H1 (cell line): ENCODE measurements at regions not wholly inside any gene's neighbourhood (a gene's known extent, or its start where the extent isn't known, plus 50 kb on each side); places are given as distances from the start of the nearest gene placed in this dataset.

Experiments used
- CTCF ChIA-PET: fragments of 300-600 bp; sonication (Branson Sonifier 250); formaldehyde crosslinking; loops from one replicate; lab custom pipeline; 2021; ENCODE audit not compliant: partially characterized antibody; lab: Charles Lee
- POLR2A ChIA-PET: fragments of 300-600 bp; sonication (Branson Sonifier 250); formaldehyde crosslinking; loops from one replicate; lab custom pipeline; 2021; ENCODE audit warnings: inconsistent platforms; ENCODE audit not compliant: partially characterized antibody; lab: Charles Lee
- DNase-seq, 2 experiments: peaks; one replicate each; pipeline versions ENCODE4 v3.0.0 to v3.0.0-alpha.2; 2010 to 2022; ENCODE audit warnings: low spot score in 2 of 2, low read depth in 1 of 2, mixed read lengths in 1 of 2
- FAIRE-seq: peaks from 2 replicates; lab custom pipeline; 2011; peaks lifted over from hg19 to GRCh38; lab: Jason Lieb, UNC
- H2AFZ ChIP-seq: 2 replicates; pipeline ENCODE4 v1.8.1; 2012; ENCODE audit warnings: low read length, inconsistent platforms
- H2AK5ac ChIP-seq: 2 replicates; pipeline ENCODE4 v1.6.1; 2013; ENCODE audit warnings: low read depth, low read length
- H2BK120ac ChIP-seq: replicated peaks from 2 replicates; pipeline ENCODE3; 2013; ENCODE audit warnings: low read depth, low read length, inconsistent platforms
- H2BK12ac ChIP-seq: 2 replicates; pipeline ENCODE4 v1.6.1; 2013; ENCODE audit warnings: low read depth, low read length
- H2BK15ac ChIP-seq: 2 replicates; pipeline ENCODE4 v1.6.1; 2013; ENCODE audit warnings: low read length
- H2BK20ac ChIP-seq: 2 replicates; pipeline ENCODE4 v1.6.1; 2013; ENCODE audit warnings: low read length
- H2BK5ac ChIP-seq: 2 replicates; pipeline ENCODE4 v1.6.1; 2013; ENCODE audit warnings: low read depth, low read length
- H3K14ac ChIP-seq: 2 replicates; pipeline ENCODE4 v1.6.1; 2013; ENCODE audit warnings: inconsistent platforms; ENCODE audit not compliant: insufficient read length
- H3K18ac ChIP-seq: 2 replicates; pipeline ENCODE4 v1.6.1; 2013; ENCODE audit warnings: low read length; ENCODE audit errors: extremely low read depth
- H3K23ac ChIP-seq: 2 replicates; pipeline ENCODE4 v1.6.1; 2013; ENCODE audit warnings: inconsistent platforms; ENCODE audit not compliant: insufficient read length
- H3K23me2 ChIP-seq: 2 replicates; pipeline ENCODE4 v1.6.1; 2013; ENCODE audit warnings: low read depth, low read length
- H3K27ac ChIP-seq: 2 replicates; pipeline ENCODE4 v1.6.1; 2011; ENCODE audit warnings: low read depth, low read length, inconsistent platforms
- H3K27me3 ChIP-seq, 4 experiments: replicated peaks in 1 of 4; 1 replicate in 1 of 4; 2 replicates in 3 of 4; pipeline versions ENCODE4 v1.6.1 to v1.8.1; 2011 to 2013; ENCODE audit warnings: low read length in 3 of 4, mild to moderate bottlenecking in 3 of 4, inconsistent platforms in 2 of 4, mixed read lengths in 2 of 4, moderate library complexity in 1 of 4; ENCODE audit not compliant: control insufficient read depth in 3 of 4, insufficient read depth in 3 of 4; ENCODE audit errors: extremely low read depth in 1 of 4
- H3K36me3 ChIP-seq, 4 experiments: 2 replicates each; pipeline versions ENCODE4 v1.6.1 to v1.8.1; 2011 to 2013; ENCODE audit warnings: mild to moderate bottlenecking in 4 of 4, low read length in 3 of 4, moderate library complexity in 2 of 4, control low read depth in 1 of 4, inconsistent platforms in 1 of 4; ENCODE audit not compliant: insufficient read depth in 4 of 4, control insufficient read depth in 2 of 4
- H3K4ac ChIP-seq: replicated peaks from 2 replicates; pipeline ENCODE3; 2013; ENCODE audit warnings: low read length, low read depth, mixed read lengths, inconsistent platforms; ENCODE audit not compliant: insufficient read length
- H3K4me1 ChIP-seq, 4 experiments: replicated peaks in 1 of 4; 1 replicate in 1 of 4; 2 replicates in 3 of 4; pipeline versions ENCODE4 v1.6.1 to v1.8.1; 2011 to 2013; ENCODE audit warnings: low read length in 3 of 4, inconsistent platforms in 2 of 4, mixed read lengths in 1 of 4; ENCODE audit not compliant: insufficient read depth in 4 of 4, control insufficient read depth in 3 of 4
- H3K4me2 ChIP-seq, 2 experiments: 2 replicates each; pipeline versions ENCODE4 v1.6.1 to v1.8.1; 2011 to 2013; ENCODE audit warnings: low read depth in 2 of 2, low read length in 2 of 2, control low read depth in 1 of 2, inconsistent platforms in 1 of 2, mild to moderate bottlenecking in 1 of 2; ENCODE audit not compliant: insufficient read depth in 1 of 2
- H3K4me3 ChIP-seq, 4 experiments: fragments of 200-600, 300-600 bp in 1 of 4; sonication (generic), shearing (Covaris generic), sonication (Bioruptor Twin) in 1 of 4; 2 replicates each; pipeline versions ENCODE4 v1.5.1 to v1.8.1; 2011 to 2016; ENCODE audit warnings: low read length in 4 of 4, low read depth in 3 of 4, control low read depth in 2 of 4, inconsistent platforms in 2 of 4, mild to moderate bottlenecking in 2 of 4, mixed read lengths in 1 of 4, moderate library complexity in 1 of 4; ENCODE audit not compliant: insufficient read depth in 2 of 4; ENCODE audit errors: extremely low read depth in 1 of 4
- H3K56ac ChIP-seq: replicated peaks from 2 replicates; pipeline ENCODE3; 2013; ENCODE audit warnings: low read depth, mild to moderate bottlenecking, mixed read lengths, low read length, inconsistent platforms; ENCODE audit not compliant: insufficient read length
- H3K79me1 ChIP-seq: 2 replicates; pipeline ENCODE4 v1.6.1; 2013; ENCODE audit warnings: low read depth, low read length, control low read depth
- H3K79me2 ChIP-seq, 2 experiments: 2 replicates each; pipeline versions ENCODE4 v1.6.1 to v1.8.1; 2012 to 2013; ENCODE audit warnings: low read length in 2 of 2, mild to moderate bottlenecking in 2 of 2, inconsistent platforms in 1 of 2; ENCODE audit not compliant: insufficient read depth in 2 of 2, control insufficient read depth in 1 of 2
- H3K9ac ChIP-seq, 4 experiments: replicated peaks in 1 of 4; 1 replicate in 1 of 4; 2 replicates in 3 of 4; pipeline versions ENCODE4 v1.6.1 to v1.8.1; 2011 to 2013; ENCODE audit warnings: low read depth in 3 of 4, low read length in 3 of 4, control low read depth in 2 of 4, mild to moderate bottlenecking in 2 of 4, moderate library complexity in 2 of 4, inconsistent platforms in 1 of 4; ENCODE audit errors: extremely low read depth in 1 of 4
- H3K9me3 ChIP-seq, 2 experiments: 2 replicates each; pipeline versions ENCODE4 v1.6.1 to v1.8.1; 2012 to 2013; ENCODE audit warnings: mild to moderate bottlenecking in 2 of 2, moderate library complexity in 2 of 2, control low read depth in 1 of 2, inconsistent platforms in 1 of 2, low read depth in 1 of 2, low read length in 1 of 2, mixed read lengths in 1 of 2; ENCODE audit not compliant: insufficient read depth in 2 of 2
- H4K20me1 ChIP-seq, 2 experiments: replicated peaks in 1 of 2; 2 replicates each; pipeline versions ENCODE3 to v1.8.1; 2011 to 2013; ENCODE audit warnings: inconsistent platforms in 2 of 2, low read length in 2 of 2, mild to moderate bottlenecking in 1 of 2; ENCODE audit not compliant: insufficient read depth in 2 of 2, control insufficient read depth in 1 of 2
- H4K5ac ChIP-seq: 2 replicates; pipeline ENCODE4 v1.6.1; 2013; ENCODE audit warnings: low read length, low read depth, mixed read lengths, inconsistent platforms; ENCODE audit not compliant: insufficient read length
- H4K8ac ChIP-seq: 2 replicates; pipeline ENCODE4 v1.8.0; 2013; ENCODE audit warnings: mild to moderate bottlenecking, moderate library complexity, low read length, inconsistent platforms; ENCODE audit not compliant: insufficient read depth; ENCODE audit errors: extremely low read depth
- H4K91ac ChIP-seq: replicated peaks from 2 replicates; pipeline ENCODE3; 2013; ENCODE audit warnings: low read length, mixed read lengths, inconsistent platforms; ENCODE audit not compliant: insufficient read length
- RBBP5 ChIP-seq: IDR thresholded peaks from 2 replicates; pipeline ENCODE4 v1.7.1; 2012; ENCODE audit warnings: low read depth, mild to moderate bottlenecking, inconsistent platforms, low read length, moderate library complexity, borderline replicate concordance
- SP1 ChIP-seq: IDR thresholded peaks from 2 replicates; pipeline ENCODE4 v1.6.1; 2011; ENCODE audit warnings: low read depth, low read length
- WGBS, 2 experiments: shearing (Covaris generic) in 1 of 2; methylation state at CpG; one replicate each; pipeline versions ENCODE4 v1.1.6 to v1.1.7; 2013 to 2015; ENCODE audit warnings: low lambda C conversion rate in 2 of 2, mixed read lengths in 2 of 2, inconsistent platforms in 1 of 2, low coverage in 1 of 2, missing lambda C conversion rate in 1 of 2; ENCODE audit not compliant: insufficient replicate concordance in 2 of 2, insufficient coverage in 1 of 2, insufficient read length in 1 of 2; ENCODE audit errors: extremely low coverage in 1 of 2, missing lambda C conversion rate in 1 of 2; 5-methylcytosine and 5-hydroxymethylcytosine counted together

DNA sequence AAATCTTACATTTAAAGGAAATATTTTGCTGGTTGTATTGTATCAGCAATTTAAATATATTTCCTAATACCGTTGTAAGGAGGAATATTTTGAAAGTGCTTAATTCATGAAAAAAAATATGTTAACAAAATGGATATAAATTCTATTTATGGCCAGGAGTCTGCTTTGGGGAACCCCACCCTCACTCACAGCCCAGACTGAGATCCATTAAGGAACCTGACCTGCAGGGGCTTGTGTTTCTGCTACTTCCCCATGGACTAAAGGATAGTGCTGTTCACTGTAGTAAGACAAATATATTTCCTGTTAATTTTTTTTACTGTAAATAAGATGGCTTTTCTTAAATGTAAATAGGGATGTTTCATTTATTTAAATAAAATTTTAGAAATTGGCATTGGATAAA is 221.9 kb upstream of the COL3A1 start:
- Histone ChIP-seq H3K36me3 (no peaks in the 10 kb centered on the region), H2BK5ac (no peak overlapping the region), H3K23ac (no peak overlapping the region), H4K91ac (no peak overlapping the region)
- TF ChIP-seq RBBP5, result no peak
- no peak for TF ChIP-seq SP1
- TF ChIP-seq, all 59 proteins: peak for 0
- Histone ChIP-seq H4K5ac (no peak overlapping the region), H2BK20ac (no peak overlapping the region), H2BK15ac (no peak overlapping the region), H3K79me1 (no peaks in the 10 kb centered on the region), H2AK5ac (no peak overlapping the region), H3K56ac (no peak overlapping the region), H3K27me3 (no peaks in the 10 kb centered on the region), H3K9ac (no peak overlapping the region), H2AFZ (no peak overlapping the region), H3K79me2 (no peaks in the 10 kb centered on the region), H3K27ac (no peak overlapping the region), H3K18ac (no peak overlapping the region), H3K23me2 (no peaks in the 10 kb centered on the region), H3K14ac (no peak overlapping the region), H3K4me3 (no peak overlapping the region), H3K4me1 (no peaks in the 10 kb centered on the region), H2BK120ac (no peak overlapping the region), H4K8ac (no peak overlapping the region), H3K4me2 (no peak overlapping the region), H3K9me3 (no peaks in the 10 kb centered on the region), H4K20me1 (no peaks in the 10 kb centered on the region), H3K4ac (no peak overlapping the region), H2BK12ac (no peak overlapping the region)
- 91% methylated on average over 1 of the region's 1 CpG; no CpG with 5 or more reads in 1 of the 2 experiments for WGBS, 2 experiments
- DNase-seq (no peak), FAIRE-seq (no peak)
- ChIA-PET POLR2A (no interaction called here), CTCF (no interaction called here)
